WTC11 (cell line): ENCODE measurements at regions not wholly inside any gene's neighbourhood (a gene's known extent, or its start where the extent isn't known, plus 50 kb on each side); places are given as distances from the start of the nearest gene placed in this dataset.

Experiments
- ATAC-seq: fragments of 200-7000 bp; cut with Tn5 transposase; 2 replicates; pipeline ENCODE4 v1.10.0; 2021; ENCODE audit warnings: mild to moderate bottlenecking, moderate library complexity
- CTCF ChIA-PET: fragments of 300-600 bp; sonication (Branson Sonifier 250); formaldehyde crosslinking; loops from one replicate; lab custom pipeline; 2021; ENCODE audit warnings: antibody characterized with exemption; lab: Charles Lee
- POLR2A ChIA-PET: fragments of 350-600 bp; sonication (Branson Sonifier 250); formaldehyde crosslinking; loops from one replicate; lab custom pipeline; 2021; ENCODE audit warnings: antibody characterized with exemption; lab: Charles Lee
- DNase-seq: peaks from one replicate; pipeline ENCODE4 v3.0.0; 2021; ENCODE audit warnings: low spot score
- H3K27ac Mint-ChIP-seq: 2 replicates; pipeline ENCODE4 v1.8.0; 2021; ENCODE audit warnings: mixed read lengths
- H3K27me3 Mint-ChIP-seq: 2 replicates; pipeline ENCODE4 v1.8.0; 2021; ENCODE audit warnings: low read depth, mild to moderate bottlenecking, moderate library complexity, mixed read lengths
- H3K36me3 Mint-ChIP-seq: 2 replicates; pipeline ENCODE4 v1.8.0; 2021; ENCODE audit warnings: mixed read lengths
- H3K4me1 Mint-ChIP-seq: 2 replicates; pipeline ENCODE4 v1.8.0; 2022; ENCODE audit warnings: mixed read lengths
- H3K4me3 Mint-ChIP-seq: 2 replicates; pipeline ENCODE4 v1.8.0; 2021; ENCODE audit warnings: mild to moderate bottlenecking, moderate library complexity, mixed read lengths
- H3K9me3 Mint-ChIP-seq: 2 replicates; pipeline ENCODE4 v1.8.0; 2021; ENCODE audit warnings: mixed read lengths
- ATF1 ChIP-seq: sonication (generic); formaldehyde crosslinking; IDR thresholded peaks from 2 replicates; pipeline ENCODE4 v1.8.1; 2023; ENCODE audit warnings: mild to moderate bottlenecking, moderate library complexity, missing genetic modification reagents
- ELF4 ChIP-seq: sonication (generic); formaldehyde crosslinking; IDR thresholded peaks from 2 replicates; pipeline ENCODE4 v1.8.1; 2022; ENCODE audit warnings: low read depth, mild to moderate bottlenecking, moderate library complexity, missing genetic modification reagents
- ETV6 ChIP-seq: sonication (generic); formaldehyde crosslinking; IDR thresholded peaks from 2 replicates; pipeline ENCODE4 v1.8.1; 2022; ENCODE audit warnings: mild to moderate bottlenecking, missing genetic modification reagents
- GRHL2 ChIP-seq: fragments of 250-450 bp; sonication (Bioruptor Pico); IDR thresholded peaks from 2 replicates; pipeline ENCODE4 v1.8.0; 2022; ENCODE audit warnings: mild to moderate bottlenecking, moderate library complexity; ENCODE audit not compliant: insufficient replicate concordance, severe bottlenecking
- JAZF1 ChIP-seq: fragments of 250-450 bp; sonication (Bioruptor Pico); IDR thresholded peaks from 2 replicates; pipeline ENCODE4 v1.9.0; 2021; ENCODE audit warnings: moderate library complexity, mild to moderate bottlenecking, inconsistent platforms
- KAT7 ChIP-seq: sonication (generic); formaldehyde crosslinking; IDR thresholded peaks from 2 replicates; pipeline ENCODE4 v1.8.1; 2023; ENCODE audit warnings: missing genetic modification reagents, mild to moderate bottlenecking, borderline replicate concordance
- NFATC4 ChIP-seq: fragments of 250-450 bp; sonication (Bioruptor Pico); IDR thresholded peaks from 2 replicates; pipeline ENCODE4 v1.9.0; 2021; ENCODE audit warnings: mild to moderate bottlenecking
- NFE2L1 ChIP-seq: sonication (generic); formaldehyde crosslinking; IDR thresholded peaks from 2 replicates; pipeline ENCODE4 v1.8.1; 2023; ENCODE audit warnings: missing genetic modification reagents
- OVOL2 ChIP-seq: fragments of 250-450 bp; sonication (Bioruptor Pico); IDR thresholded peaks from 2 replicates; pipeline ENCODE4 v1.9.0; 2021; ENCODE audit warnings: mild to moderate bottlenecking, borderline replicate concordance
- TCF7 ChIP-seq: sonication (generic); formaldehyde crosslinking; IDR thresholded peaks from 2 replicates; pipeline ENCODE4 v1.8.0; 2022; ENCODE audit warnings: mild to moderate bottlenecking, low read depth, missing genetic modification reagents, moderate library complexity
- ZNF317 ChIP-seq: sonication (generic); formaldehyde crosslinking; IDR thresholded peaks from 2 replicates; pipeline ENCODE4 v1.8.1; 2023; ENCODE audit warnings: low read depth, mild to moderate bottlenecking, moderate library complexity, missing genetic modification reagents, borderline replicate concordance
- ZNF423 ChIP-seq: fragments of 250-450 bp; sonication (Bioruptor Pico); IDR thresholded peaks from 2 replicates; pipeline ENCODE4 v2.1.2; 2022; ENCODE audit warnings: mild to moderate bottlenecking, moderate library complexity
- ZNF671 ChIP-seq: fragments of 250-450 bp; sonication (Bioruptor Pico); IDR thresholded peaks from 2 replicates; pipeline ENCODE4 v1.8.0; 2021; ENCODE audit warnings: mild to moderate bottlenecking
- TF ChIP-seq, protein P1 (sequence below): fragments of 250-450 bp; sonication (Bioruptor Pico); IDR thresholded peaks from 2 replicates; pipeline ENCODE4 v1.8.0; 2021; ENCODE audit warnings: mild to moderate bottlenecking
- TF ChIP-seq, protein P2 (sequence below): fragments of 250-450 bp; sonication (Bioruptor Pico); IDR thresholded peaks from 2 replicates; pipeline ENCODE4 v1.9.0; 2021; ENCODE audit warnings: mild to moderate bottlenecking, borderline replicate concordance
- TF ChIP-seq, protein P3 (sequence below): sonication (generic); formaldehyde crosslinking; IDR thresholded peaks from 2 replicates; pipeline ENCODE4 v1.8.0; 2023; ENCODE audit warnings: mild to moderate bottlenecking, missing genetic modification reagents
- TF ChIP-seq, protein P4 (sequence below): sonication (generic); formaldehyde crosslinking; IDR thresholded peaks from 2 replicates; pipeline ENCODE4 v1.8.0; 2023; ENCODE audit warnings: missing genetic modification reagents
- TF ChIP-seq, protein P5 (sequence below): sonication (generic); formaldehyde crosslinking; IDR thresholded peaks from 2 replicates; pipeline ENCODE4 v1.8.1; 2023; ENCODE audit warnings: mild to moderate bottlenecking, missing genetic modification reagents, moderate library complexity
- TF ChIP-seq, protein P6 (sequence below): sonication (generic); formaldehyde crosslinking; IDR thresholded peaks from 2 replicates; pipeline ENCODE4 v1.8.1; 2023; ENCODE audit warnings: mild to moderate bottlenecking, missing genetic modification reagents

DNA sequence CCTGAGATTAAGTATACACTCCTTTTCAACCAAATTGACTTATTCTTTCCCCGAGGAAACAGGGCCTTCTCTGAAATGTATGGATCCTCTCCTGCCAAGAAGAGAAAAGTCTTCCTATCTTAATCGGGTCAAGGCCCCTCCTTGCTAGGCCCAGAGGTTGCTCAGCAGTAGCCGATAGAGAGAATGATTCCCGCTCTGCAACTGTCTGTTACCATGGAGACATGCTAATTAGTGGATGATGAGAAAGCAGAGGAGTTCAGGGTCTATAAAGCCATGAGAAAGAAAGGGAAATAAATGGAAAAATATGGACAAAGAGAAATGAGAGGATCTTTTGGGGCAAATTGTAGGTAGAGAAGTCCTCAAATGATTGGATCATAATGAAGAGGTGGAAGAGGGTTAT lies 103.5 kb downstream of the POU4F1 start:
- peak; percentile 90 for ATAC-seq
- DNase-seq, result no peak
- H3K27ac Mint-ChIP-seq, result no peak overlapping the region
- TF ChIP-seq, protein P1, sequence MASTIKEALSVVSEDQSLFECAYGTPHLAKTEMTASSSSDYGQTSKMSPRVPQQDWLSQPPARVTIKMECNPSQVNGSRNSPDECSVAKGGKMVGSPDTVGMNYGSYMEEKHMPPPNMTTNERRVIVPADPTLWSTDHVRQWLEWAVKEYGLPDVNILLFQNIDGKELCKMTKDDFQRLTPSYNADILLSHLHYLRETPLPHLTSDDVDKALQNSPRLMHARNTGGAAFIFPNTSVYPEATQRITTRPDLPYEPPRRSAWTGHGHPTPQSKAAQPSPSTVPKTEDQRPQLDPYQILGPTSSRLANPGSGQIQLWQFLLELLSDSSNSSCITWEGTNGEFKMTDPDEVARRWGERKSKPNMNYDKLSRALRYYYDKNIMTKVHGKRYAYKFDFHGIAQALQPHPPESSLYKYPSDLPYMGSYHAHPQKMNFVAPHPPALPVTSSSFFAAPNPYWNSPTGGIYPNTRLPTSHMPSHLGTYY (CRISPR knock-in tag), result no peak
- no peak for TF ChIP-seq ETV6 (CRISPR knock-in tag)
- no peak for TF ChIP-seq JAZF1 (CRISPR knock-in tag)
- H3K36me3 Mint-ChIP-seq, result no peaks in the 10 kb centered on the region
- H3K9me3 Mint-ChIP-seq, result 0 out of 2 replicates have a peak, but pooled peaks cover 4% of the 10 kb centered on the region
- H3K4me3 Mint-ChIP-seq, result no peak overlapping the region
- peaks cover 7% of the 10 kb centered on the region; the same call in 1 of the 2 replicates for H3K4me1 Mint-ChIP-seq
- ChIA-PET CTCF (no interaction called here), POLR2A (interaction anchor here (0.6 kb wide), 1 partner anchor 164 kb away, joined by 3 read pairs; no protein-coding TSS in a partner anchor)
- no peaks in the 10 kb centered on the region for H3K27me3 Mint-ChIP-seq

DNA sequence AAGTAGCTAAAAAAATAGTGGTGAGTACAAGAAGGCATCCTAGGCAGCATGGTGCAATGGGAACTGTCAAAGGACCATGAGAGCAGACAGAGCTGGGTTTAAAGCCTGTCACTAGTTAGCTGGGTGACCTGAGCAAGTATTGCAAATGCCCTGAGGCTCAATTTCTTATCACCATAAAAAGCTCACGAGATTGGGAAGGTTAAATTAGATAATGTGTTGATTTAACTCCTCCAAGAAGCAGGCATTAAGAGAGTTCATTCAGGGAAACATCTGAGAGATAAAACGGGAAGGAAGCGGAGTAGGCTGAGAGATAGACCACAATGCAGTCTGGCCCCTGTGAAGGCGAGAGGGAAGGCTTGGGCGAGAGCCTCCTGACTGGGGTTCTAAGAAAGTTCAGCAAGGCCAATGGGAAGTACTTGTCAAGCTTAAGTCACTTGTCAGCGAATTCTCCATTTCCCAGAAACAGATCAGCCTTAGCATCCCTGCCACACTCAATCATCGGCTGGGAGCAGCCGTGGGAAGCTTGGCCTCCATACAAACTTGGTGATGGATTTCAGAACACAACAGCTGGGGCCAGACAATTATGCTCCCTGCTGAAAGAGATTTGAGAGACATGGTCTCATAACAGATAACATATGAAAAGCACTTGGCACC lies 105.5 kb downstream of the POU4F1 start:
- POLR2A ChIA-PET, result no interaction called here
- Mint-ChIP-seq H3K36me3 (no peaks in the 10 kb centered on the region), H3K9me3 (0 out of 2 replicates have a peak, but pooled peaks cover 4% of the 10 kb centered on the region), H3K4me3 (no peak overlapping the region), H3K27me3 (no peaks in the 10 kb centered on the region), H3K4me1 (peaks cover 7% of the 10 kb centered on the region; the same call in 1 of the 2 replicates), H3K27ac (no peak overlapping the region)
- CTCF ChIA-PET, result interaction anchor here (1.1 to 1.5 kb wide), 2 partner anchors 89 to 257 kb away, joined by 3 to 5 read pairs; no protein-coding TSS in a partner anchor
- DNase-seq, result no peak
- ATAC-seq, result no peak
- no peak for TF ChIP-seq ZNF423
- TF ChIP-seq ZNF671 (CRISPR knock-in tag), result no peak
- TF ChIP-seq KAT7 (CRISPR knock-in tag), result no peak
- no peak for TF ChIP-seq ELF4
- TF ChIP-seq, protein P2, sequence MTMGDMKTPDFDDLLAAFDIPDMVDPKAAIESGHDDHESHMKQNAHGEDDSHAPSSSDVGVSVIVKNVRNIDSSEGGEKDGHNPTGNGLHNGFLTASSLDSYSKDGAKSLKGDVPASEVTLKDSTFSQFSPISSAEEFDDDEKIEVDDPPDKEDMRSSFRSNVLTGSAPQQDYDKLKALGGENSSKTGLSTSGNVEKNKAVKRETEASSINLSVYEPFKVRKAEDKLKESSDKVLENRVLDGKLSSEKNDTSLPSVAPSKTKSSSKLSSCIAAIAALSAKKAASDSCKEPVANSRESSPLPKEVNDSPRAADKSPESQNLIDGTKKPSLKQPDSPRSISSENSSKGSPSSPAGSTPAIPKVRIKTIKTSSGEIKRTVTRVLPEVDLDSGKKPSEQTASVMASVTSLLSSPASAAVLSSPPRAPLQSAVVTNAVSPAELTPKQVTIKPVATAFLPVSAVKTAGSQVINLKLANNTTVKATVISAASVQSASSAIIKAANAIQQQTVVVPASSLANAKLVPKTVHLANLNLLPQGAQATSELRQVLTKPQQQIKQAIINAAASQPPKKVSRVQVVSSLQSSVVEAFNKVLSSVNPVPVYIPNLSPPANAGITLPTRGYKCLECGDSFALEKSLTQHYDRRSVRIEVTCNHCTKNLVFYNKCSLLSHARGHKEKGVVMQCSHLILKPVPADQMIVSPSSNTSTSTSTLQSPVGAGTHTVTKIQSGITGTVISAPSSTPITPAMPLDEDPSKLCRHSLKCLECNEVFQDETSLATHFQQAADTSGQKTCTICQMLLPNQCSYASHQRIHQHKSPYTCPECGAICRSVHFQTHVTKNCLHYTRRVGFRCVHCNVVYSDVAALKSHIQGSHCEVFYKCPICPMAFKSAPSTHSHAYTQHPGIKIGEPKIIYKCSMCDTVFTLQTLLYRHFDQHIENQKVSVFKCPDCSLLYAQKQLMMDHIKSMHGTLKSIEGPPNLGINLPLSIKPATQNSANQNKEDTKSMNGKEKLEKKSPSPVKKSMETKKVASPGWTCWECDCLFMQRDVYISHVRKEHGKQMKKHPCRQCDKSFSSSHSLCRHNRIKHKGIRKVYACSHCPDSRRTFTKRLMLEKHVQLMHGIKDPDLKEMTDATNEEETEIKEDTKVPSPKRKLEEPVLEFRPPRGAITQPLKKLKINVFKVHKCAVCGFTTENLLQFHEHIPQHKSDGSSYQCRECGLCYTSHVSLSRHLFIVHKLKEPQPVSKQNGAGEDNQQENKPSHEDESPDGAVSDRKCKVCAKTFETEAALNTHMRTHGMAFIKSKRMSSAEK, result no peak
- TF ChIP-seq NFATC4, result no peak
- TF ChIP-seq GRHL2 (CRISPR knock-in tag), result no peak
- TF ChIP-seq ATF1 (CRISPR knock-in tag), result no peak
- TF ChIP-seq, protein P3, sequence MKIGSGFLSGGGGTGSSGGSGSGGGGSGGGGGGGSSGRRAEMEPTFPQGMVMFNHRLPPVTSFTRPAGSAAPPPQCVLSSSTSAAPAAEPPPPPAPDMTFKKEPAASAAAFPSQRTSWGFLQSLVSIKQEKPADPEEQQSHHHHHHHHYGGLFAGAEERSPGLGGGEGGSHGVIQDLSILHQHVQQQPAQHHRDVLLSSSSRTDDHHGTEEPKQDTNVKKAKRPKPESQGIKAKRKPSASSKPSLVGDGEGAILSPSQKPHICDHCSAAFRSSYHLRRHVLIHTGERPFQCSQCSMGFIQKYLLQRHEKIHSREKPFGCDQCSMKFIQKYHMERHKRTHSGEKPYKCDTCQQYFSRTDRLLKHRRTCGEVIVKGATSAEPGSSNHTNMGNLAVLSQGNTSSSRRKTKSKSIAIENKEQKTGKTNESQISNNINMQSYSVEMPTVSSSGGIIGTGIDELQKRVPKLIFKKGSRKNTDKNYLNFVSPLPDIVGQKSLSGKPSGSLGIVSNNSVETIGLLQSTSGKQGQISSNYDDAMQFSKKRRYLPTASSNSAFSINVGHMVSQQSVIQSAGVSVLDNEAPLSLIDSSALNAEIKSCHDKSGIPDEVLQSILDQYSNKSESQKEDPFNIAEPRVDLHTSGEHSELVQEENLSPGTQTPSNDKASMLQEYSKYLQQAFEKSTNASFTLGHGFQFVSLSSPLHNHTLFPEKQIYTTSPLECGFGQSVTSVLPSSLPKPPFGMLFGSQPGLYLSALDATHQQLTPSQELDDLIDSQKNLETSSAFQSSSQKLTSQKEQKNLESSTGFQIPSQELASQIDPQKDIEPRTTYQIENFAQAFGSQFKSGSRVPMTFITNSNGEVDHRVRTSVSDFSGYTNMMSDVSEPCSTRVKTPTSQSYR (CRISPR knock-in tag), result no peak
- TF ChIP-seq OVOL2 (CRISPR knock-in tag), result no peak

DNA sequence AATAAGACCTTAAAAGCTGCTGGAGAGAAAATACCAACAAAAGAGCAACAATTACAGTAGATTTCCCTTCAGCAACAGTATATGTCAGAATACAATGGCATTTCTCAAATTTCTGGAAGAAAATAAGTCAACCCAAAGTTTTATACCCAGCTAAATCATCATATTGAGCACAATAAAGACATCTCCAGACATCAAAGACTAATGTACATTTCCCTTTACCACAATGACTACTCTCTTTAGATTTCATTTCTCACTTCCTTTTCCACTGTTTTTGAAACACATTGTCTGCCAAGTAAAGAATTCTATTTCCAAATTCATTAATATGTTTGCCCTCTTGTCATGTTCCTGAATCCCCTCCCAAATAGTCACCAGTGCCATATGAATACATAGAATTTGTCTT lies 111.4 kb downstream of the POU4F1 start:
- no peaks in the 10 kb centered on the region for H3K27me3 Mint-ChIP-seq
- H3K4me3 Mint-ChIP-seq, result no peak overlapping the region
- CTCF ChIA-PET, result interaction anchor here (1.6 kb wide), 1 partner anchor 95 kb away, joined by 6 read pairs; no protein-coding TSS in a partner anchor
- 0 out of 2 replicates have a peak, but pooled peaks cover under 1% of the 10 kb centered on the region for H3K4me1 Mint-ChIP-seq
- POLR2A ChIA-PET, result no interaction called here
- H3K9me3 Mint-ChIP-seq, result peaks cover 15% of the 10 kb centered on the region
- DNase-seq, result no peak
- no peak overlapping the region for H3K27ac Mint-ChIP-seq
- no peaks in the 10 kb centered on the region for H3K36me3 Mint-ChIP-seq
- no peak for ATAC-seq
- no peak for TF ChIP-seq TCF7 (CRISPR knock-in tag)
- TF ChIP-seq, protein P4, sequence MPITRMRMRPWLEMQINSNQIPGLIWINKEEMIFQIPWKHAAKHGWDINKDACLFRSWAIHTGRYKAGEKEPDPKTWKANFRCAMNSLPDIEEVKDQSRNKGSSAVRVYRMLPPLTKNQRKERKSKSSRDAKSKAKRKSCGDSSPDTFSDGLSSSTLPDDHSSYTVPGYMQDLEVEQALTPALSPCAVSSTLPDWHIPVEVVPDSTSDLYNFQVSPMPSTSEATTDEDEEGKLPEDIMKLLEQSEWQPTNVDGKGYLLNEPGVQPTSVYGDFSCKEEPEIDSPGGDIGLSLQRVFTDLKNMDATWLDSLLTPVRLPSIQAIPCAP, result no peak
- TF ChIP-seq, protein P5, sequence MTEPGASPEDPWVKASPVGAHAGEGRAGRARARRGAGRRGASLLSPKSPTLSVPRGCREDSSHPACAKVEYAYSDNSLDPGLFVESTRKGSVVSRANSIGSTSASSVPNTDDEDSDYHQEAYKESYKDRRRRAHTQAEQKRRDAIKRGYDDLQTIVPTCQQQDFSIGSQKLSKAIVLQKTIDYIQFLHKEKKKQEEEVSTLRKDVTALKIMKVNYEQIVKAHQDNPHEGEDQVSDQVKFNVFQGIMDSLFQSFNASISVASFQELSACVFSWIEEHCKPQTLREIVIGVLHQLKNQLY, result no peak
- TF ChIP-seq, protein P6, sequence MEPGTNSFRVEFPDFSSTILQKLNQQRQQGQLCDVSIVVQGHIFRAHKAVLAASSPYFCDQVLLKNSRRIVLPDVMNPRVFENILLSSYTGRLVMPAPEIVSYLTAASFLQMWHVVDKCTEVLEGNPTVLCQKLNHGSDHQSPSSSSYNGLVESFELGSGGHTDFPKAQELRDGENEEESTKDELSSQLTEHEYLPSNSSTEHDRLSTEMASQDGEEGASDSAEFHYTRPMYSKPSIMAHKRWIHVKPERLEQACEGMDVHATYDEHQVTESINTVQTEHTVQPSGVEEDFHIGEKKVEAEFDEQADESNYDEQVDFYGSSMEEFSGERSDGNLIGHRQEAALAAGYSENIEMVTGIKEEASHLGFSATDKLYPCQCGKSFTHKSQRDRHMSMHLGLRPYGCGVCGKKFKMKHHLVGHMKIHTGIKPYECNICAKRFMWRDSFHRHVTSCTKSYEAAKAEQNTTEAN (CRISPR knock-in tag), result no peak
- TF ChIP-seq ZNF423, result no peak
- TF ChIP-seq NFE2L1 (CRISPR knock-in tag), result no peak
- TF ChIP-seq ZNF317 (CRISPR knock-in tag), result no peak
